ENCODE measurements at regions not wholly inside any gene's neighbourhood (a gene's known extent, or its start where the extent isn't known, plus 50 kb on each side); places are given as distances from the start of the nearest gene placed in this dataset.

- no peak for TF ChIP-seq POLR2A (IDR thresholded peaks at IDR 0.05)
- no peak for TF ChIP-seq CTCF (IDR thresholded peaks at IDR 0.05)
- no peak for TF ChIP-seq EP300 (IDR thresholded peaks at IDR 0.05)
Measured at GRCh38 chr20:55283889-55284288, 721.4 kb downstream of the CBLN4 start.
